ENCODE measurements at regions not wholly inside any gene's neighbourhood (a gene's known extent, or its start where the extent isn't known, plus 50 kb on each side); places are given as distances from the start of the nearest gene placed in this dataset.

GRCh38 chr18:22278798-22279197 lies 109.4 kb downstream of the GATA6 start:
- no peaks in the 10 kb centered on the region for H3K36me3 ChIP-seq (ENCODE audit: control insufficient read depth, insufficient read depth, low read length)
- no peak overlapping the region for H3K27ac ChIP-seq (ENCODE audit: insufficient read depth, low read depth, low read length, poor library complexity, severe bottlenecking)
- no peaks in the 10 kb centered on the region for H3K4me1 ChIP-seq (ENCODE audit: control insufficient read depth, insufficient read depth, low read length)
- no peaks in the 10 kb centered on the region for H3K9me3 ChIP-seq (ENCODE audit: control insufficient read depth, low read length)
- H3K4me3 ChIP-seq (ENCODE audit: insufficient read depth, low read depth, low read length) = no peak overlapping the region
- WGBS, 2 experiments = 95% methylated on average over 1 of the region's 1 CpG
- no peaks in the 10 kb centered on the region for H3K27me3 ChIP-seq (ENCODE audit: control insufficient read depth, insufficient read depth, low read length, poor library complexity, severe bottlenecking)

- no peaks in the 10 kb centered on the region for H3K27me3 ChIP-seq (ENCODE audit: control insufficient read depth, insufficient read depth, low read length, poor library complexity, severe bottlenecking)
- H3K4me1 ChIP-seq (ENCODE audit: control insufficient read depth, insufficient read depth, low read length) = no peaks in the 10 kb centered on the region
- no peak overlapping the region for H3K27ac ChIP-seq (ENCODE audit: insufficient read depth, low read depth, low read length, poor library complexity, severe bottlenecking)
- no peaks in the 10 kb centered on the region for H3K9me3 ChIP-seq (ENCODE audit: control insufficient read depth, low read length)
- H3K36me3 ChIP-seq (ENCODE audit: control insufficient read depth, insufficient read depth, low read length) = no peaks in the 10 kb centered on the region
- WGBS, 2 experiments = 95 to 97% methylated on average over 12 of the region's 12 CpGs
- no peak overlapping the region for H3K4me3 ChIP-seq (ENCODE audit: insufficient read depth, low read depth, low read length)
Observed at GRCh38 chr18:22277758-22278157, 108.4 kb downstream of the GATA6 start.

GRCh38 chr18:22276334-22276713 lies 106.9 kb downstream of the GATA6 start:
- Histone ChIP-seq H3K4me1 (ENCODE audit: control insufficient read depth, insufficient read depth, low read length) (no peaks in the 10 kb centered on the region), H3K36me3 (ENCODE audit: control insufficient read depth, insufficient read depth, low read length) (no peaks in the 10 kb centered on the region), H3K4me3 (ENCODE audit: insufficient read depth, low read depth, low read length) (no peak overlapping the region), H3K9me3 (ENCODE audit: control insufficient read depth, low read length) (no peaks in the 10 kb centered on the region), H3K27me3 (ENCODE audit: control insufficient read depth, insufficient read depth, low read length, poor library complexity, severe bottlenecking) (no peaks in the 10 kb centered on the region), H3K27ac (ENCODE audit: insufficient read depth, low read depth, low read length, poor library complexity, severe bottlenecking) (no peak overlapping the region)
- WGBS, 2 experiments = 93 to 94% methylated on average over 7 of the region's 7 CpGs

- Histone ChIP-seq H3K4me3 (ENCODE audit: insufficient read depth, low read depth, low read length) (no peak overlapping the region), H3K27me3 (ENCODE audit: control insufficient read depth, insufficient read depth, low read length, poor library complexity, severe bottlenecking) (no peaks in the 10 kb centered on the region), H3K36me3 (ENCODE audit: control insufficient read depth, insufficient read depth, low read length) (no peaks in the 10 kb centered on the region), H3K4me1 (ENCODE audit: control insufficient read depth, insufficient read depth, low read length) (no peaks in the 10 kb centered on the region), H3K27ac (ENCODE audit: insufficient read depth, low read depth, low read length, poor library complexity, severe bottlenecking) (no peak overlapping the region), H3K9me3 (ENCODE audit: control insufficient read depth, low read length) (no peaks in the 10 kb centered on the region)
- 77 to 78% methylated on average over 11 of the region's 11 CpGs for WGBS, 2 experiments
Observed at GRCh38 chr18:22275706-22276333, 106.4 kb downstream of the GATA6 start.

- H3K4me1 ChIP-seq (ENCODE audit: control insufficient read depth, insufficient read depth, low read length) = no peaks in the 10 kb centered on the region
- H3K9me3 ChIP-seq (ENCODE audit: control insufficient read depth, low read length) = no peaks in the 10 kb centered on the region
- no peak overlapping the region for H3K27ac ChIP-seq (ENCODE audit: insufficient read depth, low read depth, low read length, poor library complexity, severe bottlenecking)
- 89 to 94% methylated on average over 4 to 5 of the region's 5 CpGs for WGBS, 2 experiments
- no peak overlapping the region for H3K4me3 ChIP-seq (ENCODE audit: insufficient read depth, low read depth, low read length)
- H3K36me3 ChIP-seq (ENCODE audit: control insufficient read depth, insufficient read depth, low read length) = no peaks in the 10 kb centered on the region
- H3K27me3 ChIP-seq (ENCODE audit: control insufficient read depth, insufficient read depth, low read length, poor library complexity, severe bottlenecking) = no peaks in the 10 kb centered on the region
Observed at GRCh38 chr18:22273101-22274039, 104.0 kb downstream of the GATA6 start.

GRCh38 chr18:22272242-22272641 lies 102.9 kb downstream of the GATA6 start:
- H3K27me3 ChIP-seq (ENCODE audit: control insufficient read depth, insufficient read depth, low read length, poor library complexity, severe bottlenecking) = no peaks in the 10 kb centered on the region
- H3K9me3 ChIP-seq (ENCODE audit: control insufficient read depth, low read length) = no peaks in the 10 kb centered on the region
- no peaks in the 10 kb centered on the region for H3K4me1 ChIP-seq (ENCODE audit: control insufficient read depth, insufficient read depth, low read length)
- H3K36me3 ChIP-seq (ENCODE audit: control insufficient read depth, insufficient read depth, low read length) = no peaks in the 10 kb centered on the region
- no peak overlapping the region for H3K27ac ChIP-seq (ENCODE audit: insufficient read depth, low read depth, low read length, poor library complexity, severe bottlenecking)
- no peak overlapping the region for H3K4me3 ChIP-seq (ENCODE audit: insufficient read depth, low read depth, low read length)

- no peak overlapping the region for H3K27ac ChIP-seq (ENCODE audit: insufficient read depth, low read depth, low read length, poor library complexity, severe bottlenecking)
- H3K27me3 ChIP-seq (ENCODE audit: control insufficient read depth, insufficient read depth, low read length, poor library complexity, severe bottlenecking) = no peaks in the 10 kb centered on the region
Observed at GRCh38 chr18:22271030-22271429, 101.6 kb downstream of the GATA6 start.

GRCh38 chr18:22268641-22269128 lies 99.3 kb downstream of the GATA6 start:
- WGBS, 2 experiments = 88 to 94% methylated on average over 3 to 4 of the region's 4 CpGs
- Histone ChIP-seq H3K27me3 (ENCODE audit: control insufficient read depth, insufficient read depth, low read length, poor library complexity, severe bottlenecking) (no peaks in the 10 kb centered on the region), H3K4me3 (ENCODE audit: insufficient read depth, low read depth, low read length) (no peak overlapping the region), H3K9me3 (ENCODE audit: control insufficient read depth, low read length) (no peaks in the 10 kb centered on the region), H3K36me3 (ENCODE audit: control insufficient read depth, insufficient read depth, low read length) (no peaks in the 10 kb centered on the region), H3K27ac (ENCODE audit: insufficient read depth, low read depth, low read length, poor library complexity, severe bottlenecking) (no peak overlapping the region), H3K4me1 (ENCODE audit: control insufficient read depth, insufficient read depth, low read length) (no peaks in the 10 kb centered on the region)

More at GRCh38 chr18:22271030-22271429, 101.6 kb downstream of the GATA6 start:
- Histone ChIP-seq H3K36me3 (ENCODE audit: control insufficient read depth, insufficient read depth, low read length) (no peaks in the 10 kb centered on the region), H3K9me3 (ENCODE audit: control insufficient read depth, low read length) (no peaks in the 10 kb centered on the region), H3K4me1 (ENCODE audit: control insufficient read depth, insufficient read depth, low read length) (no peaks in the 10 kb centered on the region), H3K4me3 (ENCODE audit: insufficient read depth, low read depth, low read length) (no peak overlapping the region)
- 86 to 95% methylated on average over 1 of the region's 1 CpG for WGBS, 2 experiments

- H3K36me3 ChIP-seq (ENCODE audit: control insufficient read depth, insufficient read depth, low read length) = no peaks in the 10 kb centered on the region
- no peaks in the 10 kb centered on the region for H3K27me3 ChIP-seq (ENCODE audit: control insufficient read depth, insufficient read depth, low read length, poor library complexity, severe bottlenecking)
- WGBS, 2 experiments = 81 to 82% methylated on average over 8 of the region's 8 CpGs
- no peak overlapping the region for H3K4me3 ChIP-seq (ENCODE audit: insufficient read depth, low read depth, low read length)
- H3K9me3 ChIP-seq (ENCODE audit: control insufficient read depth, low read length) = no peaks in the 10 kb centered on the region
- H3K4me1 ChIP-seq (ENCODE audit: control insufficient read depth, insufficient read depth, low read length) = no peaks in the 10 kb centered on the region
- H3K27ac ChIP-seq (ENCODE audit: insufficient read depth, low read depth, low read length, poor library complexity, severe bottlenecking) = no peak overlapping the region
Observed at GRCh38 chr18:22267697-22268096, 98.3 kb downstream of the GATA6 start.

GRCh38 chr18:22267225-22267624 lies 97.8 kb downstream of the GATA6 start:
- Histone ChIP-seq H3K4me1 (ENCODE audit: control insufficient read depth, insufficient read depth, low read length) (no peaks in the 10 kb centered on the region), H3K27me3 (ENCODE audit: control insufficient read depth, insufficient read depth, low read length, poor library complexity, severe bottlenecking) (no peaks in the 10 kb centered on the region), H3K9me3 (ENCODE audit: control insufficient read depth, low read length) (no peaks in the 10 kb centered on the region), H3K36me3 (ENCODE audit: control insufficient read depth, insufficient read depth, low read length) (no peaks in the 10 kb centered on the region), H3K4me3 (ENCODE audit: insufficient read depth, low read depth, low read length) (no peak overlapping the region), H3K27ac (ENCODE audit: insufficient read depth, low read depth, low read length, poor library complexity, severe bottlenecking) (no peak overlapping the region)
- 91 to 95% methylated on average over 2 of the region's 2 CpGs for WGBS, 2 experiments
